ENCODE measurements at regions not wholly inside any gene's neighbourhood (a gene's known extent, or its start where the extent isn't known, plus 50 kb on each side); places are given as distances from the start of the nearest gene placed in this dataset.

GRCh38 chr13:86201477-86201876 is 402.3 kb upstream of the SLITRK6 start:
- no peak for DNase-seq

- no peak for DNase-seq
Measured at GRCh38 chr13:86193281-86193680, 394.1 kb upstream of the SLITRK6 start.

DNA sequence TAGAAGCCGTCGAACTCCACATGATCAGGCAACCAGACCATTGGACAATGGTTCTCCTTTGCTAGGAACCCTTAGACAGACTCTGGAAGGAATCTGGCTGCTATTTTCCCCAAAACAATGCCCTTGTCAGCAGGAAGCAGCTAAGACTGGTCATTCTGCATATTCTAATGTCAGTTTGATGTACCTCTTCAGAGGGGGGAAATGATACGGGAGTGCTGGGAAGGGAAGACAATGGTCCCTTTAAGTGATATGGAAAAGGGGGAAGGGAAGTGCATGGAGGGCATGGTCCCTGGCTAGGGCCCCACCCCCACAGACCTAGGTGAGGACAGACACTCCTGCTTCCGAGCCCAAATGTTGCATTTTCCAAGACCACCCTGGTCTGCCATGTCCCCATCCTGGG is 389.0 kb upstream of the SLITRK6 start:
- no peak for DNase-seq

GRCh38 chr13:86185636-86186035 is 386.4 kb upstream of the SLITRK6 start:
- no peak for DNase-seq

DNA sequence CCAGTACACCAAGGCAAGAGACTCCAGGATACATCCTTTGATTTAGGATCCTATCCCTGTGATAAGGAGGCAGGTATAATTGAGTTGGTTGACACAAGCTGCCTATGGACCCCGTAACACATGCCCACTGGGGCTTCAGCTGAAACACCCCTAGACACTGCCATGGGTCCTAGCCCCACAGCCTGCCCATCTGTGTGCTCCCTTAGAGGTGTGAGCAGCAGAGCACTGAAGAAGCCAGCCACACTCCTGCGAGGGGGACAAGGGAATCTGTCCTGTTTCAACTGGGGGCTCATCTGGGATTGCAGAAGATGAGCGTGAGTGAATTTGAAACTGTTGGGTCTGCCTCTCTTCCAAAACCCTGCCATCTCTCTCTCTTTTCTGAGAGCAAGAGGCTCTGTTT is 385.9 kb upstream of the SLITRK6 start:
- no peak for DNase-seq

GRCh38 chr13:86174622-86175021 is 375.4 kb upstream of the SLITRK6 start:
- no peak for DNase-seq

- no peak for DNase-seq
Measured at GRCh38 chr13:86172961-86173360, 373.7 kb upstream of the SLITRK6 start.

GRCh38 chr13:86161257-86161656 is 362.0 kb upstream of the SLITRK6 start:
- DNase-seq = no peak

GRCh38 chr13:86155756-86156155 is 356.5 kb upstream of the SLITRK6 start:
- no peak for DNase-seq

GRCh38 chr13:86142080-86142479 is 342.9 kb upstream of the SLITRK6 start:
- DNase-seq = no peak

- DNase-seq = no peak
Measured at GRCh38 chr13:86135856-86136255, 336.6 kb upstream of the SLITRK6 start.

GRCh38 chr13:86121881-86122280 is 322.7 kb upstream of the SLITRK6 start:
- no peak for DNase-seq

- DNase-seq = no peak
Measured at GRCh38 chr13:86109107-86109506, 309.9 kb upstream of the SLITRK6 start.

GRCh38 chr13:86108334-86108733 is 309.1 kb upstream of the SLITRK6 start:
- DNase-seq = no peak

DNA sequence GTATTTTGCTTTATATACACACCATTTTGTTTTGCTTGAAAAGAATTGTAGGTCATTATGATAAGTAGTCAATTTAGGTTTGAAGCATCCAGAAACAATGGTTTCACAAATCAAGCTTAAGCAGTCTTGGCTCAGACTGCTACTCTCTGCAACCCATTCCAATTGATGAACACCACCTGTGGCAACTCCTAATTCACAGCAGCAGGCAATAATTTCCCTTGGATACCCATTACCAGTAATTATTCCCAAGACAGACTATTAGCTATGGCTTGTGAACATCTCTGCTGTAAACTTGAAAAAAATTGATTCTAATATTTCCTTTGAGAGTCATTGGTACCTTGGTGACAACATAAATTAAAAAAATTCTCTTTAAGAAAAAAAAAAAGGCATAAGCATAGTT is 299.3 kb upstream of the SLITRK6 start:
- no peak for DNase-seq

GRCh38 chr13:86095351-86095750 is 296.1 kb upstream of the SLITRK6 start:
- no peak for DNase-seq

GRCh38 chr13:86090181-86090580 is 291.0 kb upstream of the SLITRK6 start:
- DNase-seq = no peak

GRCh38 chr13:86087244-86087643 is 288.0 kb upstream of the SLITRK6 start:
- DNase-seq = no peak

DNA sequence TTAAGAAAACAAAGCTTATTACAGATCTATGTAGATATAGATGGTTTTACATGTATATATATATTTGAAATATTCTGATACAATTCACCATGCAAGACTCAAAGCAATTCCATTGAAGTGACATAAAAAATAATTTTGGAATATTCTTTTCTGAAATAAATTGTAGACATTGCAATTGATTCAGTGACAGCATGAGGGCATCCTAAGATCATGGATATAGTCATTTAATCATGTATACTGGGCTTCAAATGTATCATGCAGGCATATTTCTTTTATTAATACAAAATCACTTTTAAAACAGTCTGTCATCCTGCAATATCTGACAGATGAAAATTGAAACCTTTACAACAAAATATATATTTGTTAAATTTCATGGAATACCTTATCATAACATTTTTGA is 286.7 kb upstream of the SLITRK6 start:
- DNase-seq = no peak

- DNase-seq = no peak
Measured at GRCh38 chr13:86082121-86082520, 282.9 kb upstream of the SLITRK6 start.

GRCh38 chr13:86080340-86080995 is 281.2 kb upstream of the SLITRK6 start:
- DNase-seq = no peak

DNA sequence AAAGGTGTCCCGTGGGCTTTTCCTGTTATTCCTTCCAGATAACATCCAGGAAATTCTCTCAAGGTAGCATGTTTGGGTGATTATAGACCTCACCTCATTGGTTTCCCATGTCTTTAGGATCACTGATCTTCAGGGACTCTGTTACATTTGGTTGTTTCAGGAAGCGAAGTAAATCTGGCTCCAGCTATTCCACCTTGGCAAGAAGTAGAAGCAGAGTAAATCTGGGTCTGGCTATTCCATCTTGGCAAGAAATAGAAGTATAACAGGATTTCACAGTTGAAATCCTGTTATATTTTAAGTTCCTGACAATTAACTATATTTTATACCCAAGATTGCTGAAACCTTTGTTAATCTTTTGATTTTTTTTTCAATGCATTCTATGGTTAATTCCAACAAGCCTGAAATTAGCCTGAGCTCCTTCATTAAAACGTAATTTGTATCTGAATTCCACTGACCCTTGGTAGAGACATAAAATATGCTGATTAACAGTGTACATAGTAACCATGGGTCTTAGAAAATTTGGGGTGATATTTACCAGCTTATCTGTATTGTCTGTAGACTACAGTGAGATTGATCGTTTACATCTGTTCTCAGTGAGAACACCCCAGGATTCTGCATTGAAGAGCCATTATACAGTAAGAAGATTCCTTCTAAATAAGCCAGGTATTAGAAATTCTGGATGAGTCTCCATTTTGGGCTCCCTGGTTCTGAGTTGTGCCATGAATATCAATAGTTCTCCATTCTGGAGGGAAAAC is 267.6 kb upstream of the SLITRK6 start:
- no peak for DNase-seq

DNA sequence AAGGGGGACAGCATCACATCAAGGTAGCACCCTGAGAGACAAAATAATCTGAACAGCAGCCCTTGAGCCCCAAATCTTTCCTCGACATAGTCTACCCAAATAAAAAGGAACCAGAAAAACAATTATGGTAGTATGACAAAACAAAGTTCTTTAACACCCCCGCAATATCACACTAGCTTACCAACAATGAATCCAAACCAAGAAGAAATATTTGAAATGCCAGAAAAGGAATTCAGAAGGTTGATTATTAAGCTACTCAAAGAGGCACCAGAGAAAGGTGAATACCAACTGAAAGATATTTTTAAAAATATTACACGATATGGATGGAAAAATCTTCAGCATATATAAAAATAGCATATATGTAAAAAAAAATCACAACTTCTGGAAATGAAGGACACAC is 252.9 kb upstream of the SLITRK6 start:
- no peak for DNase-seq

Data from nucleus accumbens (tissue), 56 donors.